ENCODE measurements at regions not wholly inside any gene's neighbourhood (a gene's known extent, or its start where the extent isn't known, plus 50 kb on each side); places are given as distances from the start of the nearest gene placed in this dataset.

GRCh38 chr15:85274315-85275050 lies 105.9 kb upstream of the AKAP13 start:
- TF ChIP-seq POLR2A (IDR thresholded peaks at IDR 0.05): no peak
- no peak for TF ChIP-seq CTCF (IDR thresholded peaks at IDR 0.05)
- no peak for TF ChIP-seq EP300 (IDR thresholded peaks at IDR 0.05)
- H3K27ac ChIP-seq: no peak overlapping the region
- no peaks in the 10 kb centered on the region for H3K9me3 ChIP-seq
- WGBS, 2 donors: 88 to 91% methylated on average over 14 of the region's 14 CpGs
- no peaks in the 10 kb centered on the region for H3K36me3 ChIP-seq
- no peaks in the 10 kb centered on the region for H3K27me3 ChIP-seq
- no peaks in the 10 kb centered on the region for H3K4me1 ChIP-seq
- DNase-seq (ENCODE audit: low spot score in 2 of 2): no peak
- no peak overlapping the region for H3K4me3 ChIP-seq

- H3K27ac ChIP-seq: no peak overlapping the region
- H3K4me3 ChIP-seq: no peak overlapping the region
- TF ChIP-seq CTCF (IDR thresholded peaks at IDR 0.05): no peak
- no peak for TF ChIP-seq POLR2A (IDR thresholded peaks at IDR 0.05)
- no peak for TF ChIP-seq EP300 (IDR thresholded peaks at IDR 0.05)
- H3K27me3 ChIP-seq: no peaks in the 10 kb centered on the region
- 74 to 81% methylated on average over 4 of the region's 4 CpGs for WGBS, 2 donors
- no peaks in the 10 kb centered on the region for H3K4me1 ChIP-seq
- no peaks in the 10 kb centered on the region for H3K36me3 ChIP-seq
- no peak for DNase-seq (ENCODE audit: low spot score in 2 of 2)
- no peaks in the 10 kb centered on the region for H3K9me3 ChIP-seq
These were observed 103.9 kb upstream of the AKAP13 start for GRCh38 chr15:85276508-85276907.

GRCh38 chr15:85276921-85277320 lies 103.5 kb upstream of the AKAP13 start:
- 93% methylated on average over 8 of the region's 8 CpGs for WGBS, 2 donors
- Histone ChIP-seq H3K27ac (no peak overlapping the region), H3K4me3 (no peak overlapping the region), H3K36me3 (no peaks in the 10 kb centered on the region), H3K4me1 (no peaks in the 10 kb centered on the region), H3K27me3 (no peaks in the 10 kb centered on the region), H3K9me3 (no peaks in the 10 kb centered on the region)
- no peak for DNase-seq (ENCODE audit: low spot score in 2 of 2)
- TF ChIP-seq CTCF (IDR thresholded peaks at IDR 0.05) (no peak), POLR2A (IDR thresholded peaks at IDR 0.05) (no peak), EP300 (IDR thresholded peaks at IDR 0.05) (no peak)

GRCh38 chr15:85277847-85278370 lies 102.5 kb upstream of the AKAP13 start:
- no peak for TF ChIP-seq CTCF (IDR thresholded peaks at IDR 0.05)
- no peak for TF ChIP-seq EP300 (IDR thresholded peaks at IDR 0.05)
- no peak for TF ChIP-seq POLR2A (IDR thresholded peaks at IDR 0.05)
- H3K27ac ChIP-seq: no peak overlapping the region
- WGBS, 2 donors: 74 to 86% methylated on average over 3 of the region's 3 CpGs
- no peaks in the 10 kb centered on the region for H3K9me3 ChIP-seq
- no peaks in the 10 kb centered on the region for H3K27me3 ChIP-seq
- H3K4me1 ChIP-seq: no peaks in the 10 kb centered on the region
- H3K36me3 ChIP-seq: no peaks in the 10 kb centered on the region
- H3K4me3 ChIP-seq: no peak overlapping the region
- DNase-seq (ENCODE audit: low spot score in 2 of 2): no peak

GRCh38 chr15:85280203-85280602 lies 100.2 kb upstream of the AKAP13 start:
- H3K36me3 ChIP-seq: no peaks in the 10 kb centered on the region
- WGBS, 2 donors: 84% methylated on average over 6 of the region's 6 CpGs
- H3K4me3 ChIP-seq: no peak overlapping the region
- no peak for TF ChIP-seq CTCF (IDR thresholded peaks at IDR 0.05)
- TF ChIP-seq POLR2A (IDR thresholded peaks at IDR 0.05): no peak
- TF ChIP-seq EP300 (IDR thresholded peaks at IDR 0.05): no peak
- H3K27ac ChIP-seq: no peak overlapping the region
- H3K4me1 ChIP-seq: no peaks in the 10 kb centered on the region
- H3K9me3 ChIP-seq: no peaks in the 10 kb centered on the region
- no peak for DNase-seq (ENCODE audit: low spot score in 2 of 2)
- no peaks in the 10 kb centered on the region for H3K27me3 ChIP-seq

Measured in tibial nerve (tissue), 4 donors.